HEK293T (cell line): ENCODE measurements at regions not wholly inside any gene's neighbourhood (a gene's known extent, or its start where the extent isn't known, plus 50 kb on each side); places are given as distances from the start of the nearest gene placed in this dataset.

ENCODE experiments used
- CTCF ChIA-PET: fragments of 350-600 bp; formaldehyde crosslinking; extraction: SDS; loops from one replicate; lab custom pipeline; 2021; ENCODE audit warnings: antibody characterized with exemption, inconsistent platforms; lab: Yijun Ruan, JAX
- POLR2A ChIA-PET: fragments of 350-600 bp; formaldehyde crosslinking; extraction: SDS; loops from one replicate; lab custom pipeline; 2020; ENCODE audit warnings: antibody characterized with exemption, inconsistent platforms; lab: Yijun Ruan, JAX
- DNase-seq: peaks from one replicate; pipeline ENCODE4 v3.0.0; 2012; ENCODE audit warnings: mixed read lengths; ENCODE audit errors: extremely low spot score
- ARNT ChIP-seq: fragments of 450-650 bp; IDR thresholded peaks from 2 replicates; pipeline ENCODE4 v1.6.1; 2017; ENCODE audit warnings: mild to moderate bottlenecking
- BHLHE40 ChIP-seq: fragments of 450-650 bp; IDR thresholded peaks from 2 replicates; pipeline ENCODE4 v1.6.1; 2016; ENCODE audit warnings: mild to moderate bottlenecking, moderate library complexity, borderline replicate concordance
- CTBP1 ChIP-seq: fragments of 450-650 bp; IDR thresholded peaks from 2 replicates; pipeline ENCODE4 v1.6.1; 2016; ENCODE audit warnings: borderline replicate concordance
- ELF4 ChIP-seq: fragments of 450-650 bp; IDR thresholded peaks from 2 replicates; pipeline ENCODE4 v1.6.1; 2017; ENCODE audit warnings: antibody characterized with exemption
- FOXA1 ChIP-seq: fragments of 450-650 bp; IDR thresholded peaks from 2 replicates; pipeline ENCODE4 v1.6.1; 2016; ENCODE audit warnings: mild to moderate bottlenecking
- FOXK2 ChIP-seq: fragments of 450-650 bp; IDR thresholded peaks from 2 replicates; pipeline ENCODE4 v1.6.1; 2016; ENCODE audit warnings: mild to moderate bottlenecking
- FOXM1 ChIP-seq: fragments of 450-650 bp; IDR thresholded peaks from 2 replicates; pipeline ENCODE4 v1.6.1; 2017; ENCODE audit warnings: mild to moderate bottlenecking, borderline replicate concordance
- HDGF ChIP-seq: fragments of 450-650 bp; IDR thresholded peaks from 2 replicates; pipeline ENCODE4 v1.6.1; 2017; ENCODE audit warnings: antibody characterized with exemption, borderline replicate concordance
- L3MBTL2 ChIP-seq: fragments of 450-650 bp; conservative IDR thresholded peaks from 2 replicates; pipeline ENCODE4 v1.6.1; 2016; ENCODE audit warnings: mild to moderate bottlenecking
- LEF1 ChIP-seq: fragments of 450-650 bp; IDR thresholded peaks from 2 replicates; pipeline ENCODE4 v1.6.1; 2017; ENCODE audit warnings: mild to moderate bottlenecking, borderline replicate concordance
- NFRKB ChIP-seq: fragments of 450-650 bp; IDR thresholded peaks from 2 replicates; pipeline ENCODE4 v1.6.1; 2016; ENCODE audit warnings: mild to moderate bottlenecking, moderate library complexity
- SP1 ChIP-seq: fragments of 450-650 bp; IDR thresholded peaks from 2 replicates; pipeline ENCODE4 v1.6.1; 2017
- SUZ12 ChIP-seq: fragments of 450-650 bp; IDR thresholded peaks from 2 replicates; pipeline ENCODE4 v1.6.1; 2016; ENCODE audit warnings: mild to moderate bottlenecking
- TARDBP ChIP-seq: fragments of 450-650 bp; IDR thresholded peaks from 2 replicates; pipeline ENCODE4 v1.6.1; 2016
- ZNF384 ChIP-seq: fragments of 450-650 bp; IDR thresholded peaks from 2 replicates; pipeline ENCODE4 v1.6.1; 2016
- TF ChIP-seq, protein P1 (sequence below): fragments of 450-650 bp; IDR thresholded peaks from 2 replicates; pipeline ENCODE4 v1.6.1; 2016

DNA sequence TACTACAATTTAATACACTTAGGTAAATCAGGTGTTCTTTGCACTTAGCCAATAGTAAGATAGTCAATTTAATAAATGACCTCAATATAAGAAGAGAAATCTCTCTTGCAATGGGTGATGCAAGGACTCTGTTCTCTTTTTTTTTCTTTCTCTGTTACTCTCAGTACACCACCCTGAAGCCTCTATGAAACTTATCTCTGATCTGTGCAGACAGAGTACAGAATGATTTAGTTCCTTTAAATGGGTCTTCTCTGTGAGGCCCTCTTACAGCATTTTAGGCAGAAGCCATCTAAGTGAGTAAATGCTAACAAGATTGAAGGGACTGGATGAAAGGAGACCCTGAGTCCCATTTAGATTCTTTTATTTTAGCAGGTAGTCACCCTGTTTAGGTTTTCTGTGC, 312.8 kb downstream of the RFPL4B start:
- no peak for DNase-seq
- TF ChIP-seq, protein P1, sequence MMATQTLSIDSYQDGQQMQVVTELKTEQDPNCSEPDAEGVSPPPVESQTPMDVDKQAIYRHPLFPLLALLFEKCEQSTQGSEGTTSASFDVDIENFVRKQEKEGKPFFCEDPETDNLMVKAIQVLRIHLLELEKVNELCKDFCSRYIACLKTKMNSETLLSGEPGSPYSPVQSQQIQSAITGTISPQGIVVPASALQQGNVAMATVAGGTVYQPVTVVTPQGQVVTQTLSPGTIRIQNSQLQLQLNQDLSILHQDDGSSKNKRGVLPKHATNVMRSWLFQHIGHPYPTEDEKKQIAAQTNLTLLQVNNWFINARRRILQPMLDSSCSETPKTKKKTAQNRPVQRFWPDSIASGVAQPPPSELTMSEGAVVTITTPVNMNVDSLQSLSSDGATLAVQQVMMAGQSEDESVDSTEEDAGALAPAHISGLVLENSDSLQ = no peak
- TF ChIP-seq FOXM1 = no peak
- TF ChIP-seq HDGF = no peak
- no peak for TF ChIP-seq ZNF384
- no peak for TF ChIP-seq CTBP1
- TF ChIP-seq SP1 = no peak
- no peak for TF ChIP-seq LEF1
- TF ChIP-seq TARDBP = no peak
- TF ChIP-seq FOXA1 = no peak
- TF ChIP-seq BHLHE40 = no peak
- no peak for TF ChIP-seq SUZ12
- no peak for TF ChIP-seq ELF4
- TF ChIP-seq FOXK2 = no peak
- TF ChIP-seq L3MBTL2 = no peak
- TF ChIP-seq ARNT = no peak
- no peak for TF ChIP-seq NFRKB
- ChIA-PET CTCF (interaction anchor here (0.6 kb wide), 1 partner anchor 53 kb away, joined by 3 read pairs; no protein-coding TSS in a partner anchor), POLR2A (no interaction called here)

DNA sequence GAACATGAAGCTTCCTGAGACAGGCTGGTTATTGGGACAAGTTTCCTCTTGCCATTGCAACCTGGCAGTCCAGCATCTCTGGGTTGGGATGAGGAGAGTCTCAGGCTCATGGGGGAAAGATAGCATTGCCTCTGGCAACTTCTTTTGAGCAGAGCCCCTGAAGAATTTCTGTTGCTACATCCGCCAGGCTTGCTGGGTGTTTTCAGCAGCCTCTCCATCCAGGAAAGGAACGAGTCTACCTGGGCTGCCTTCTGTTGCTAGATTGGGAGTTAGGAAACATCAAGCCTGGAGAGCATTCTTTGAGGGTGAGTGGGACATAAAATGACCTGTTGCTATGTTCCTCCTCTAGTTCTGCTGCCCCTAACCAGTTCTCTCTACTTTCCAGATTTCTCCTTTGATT, 313.5 kb downstream of the RFPL4B start:
- CTCF ChIA-PET = no interaction called here
- DNase-seq = no peak
- TF ChIP-seq NFRKB (no peak), HDGF (no peak), FOXA1 (no peak), FOXK2 (no peak), SP1 (no peak), CTBP1 (no peak), TARDBP (no peak), BHLHE40 (no peak), FOXM1 (no peak), LEF1 (no peak), ELF4 (no peak), L3MBTL2 (no peak)
- POLR2A ChIA-PET = no interaction called here

DNA sequence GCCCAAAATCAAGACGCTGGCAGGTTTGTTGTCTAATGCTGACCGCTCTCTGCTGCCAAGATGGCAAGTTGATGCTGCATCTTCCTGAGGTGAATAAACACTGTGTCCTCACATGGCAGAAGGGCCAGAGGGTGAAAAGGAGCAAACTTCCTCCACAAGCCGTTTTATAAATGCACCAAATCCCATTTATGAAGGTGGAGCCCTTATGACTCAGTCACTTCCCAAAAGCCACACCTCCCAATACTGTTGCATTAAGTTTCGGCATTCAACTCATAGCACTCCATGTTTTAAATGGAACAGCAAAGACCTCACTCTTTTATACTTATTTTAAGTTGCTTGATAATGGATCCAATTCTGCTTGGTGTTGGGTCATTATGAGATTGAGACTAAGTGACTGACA, 316.6 kb downstream of the RFPL4B start:
- POLR2A ChIA-PET = no interaction called here
- TF ChIP-seq LEF1 (no peak), ARNT (no peak)
- TF ChIP-seq, protein P1 = no peak
- CTCF ChIA-PET = no interaction called here
- no peak for DNase-seq

DNA sequence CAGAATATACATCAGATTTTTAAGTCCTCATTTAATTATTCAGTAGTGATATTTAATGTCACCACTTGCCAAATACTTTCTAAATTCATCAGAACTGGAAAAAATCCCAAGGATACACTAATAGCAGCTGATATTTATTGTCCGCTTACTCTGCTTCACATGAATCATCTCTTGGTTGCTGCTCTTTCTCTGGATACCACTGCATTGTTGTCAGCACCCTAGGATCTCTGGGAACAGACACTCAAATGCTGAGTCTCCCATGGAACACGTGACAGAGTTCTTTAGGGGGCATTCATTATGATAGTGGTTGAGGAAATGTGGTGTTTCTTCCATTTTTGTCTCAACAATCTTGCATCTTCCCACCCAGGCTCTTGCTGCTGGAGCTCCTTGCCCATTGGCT, 318.0 kb downstream of the RFPL4B start:
- POLR2A ChIA-PET = no interaction called here
- no peak for DNase-seq
- no peak for TF ChIP-seq L3MBTL2
- no peak for TF ChIP-seq HDGF
- no peak for TF ChIP-seq CTBP1
- no peak for TF ChIP-seq SUZ12
- no peak for TF ChIP-seq FOXM1
- TF ChIP-seq ARNT = no peak
- TF ChIP-seq BHLHE40 = no peak
- no peak for TF ChIP-seq FOXA1
- TF ChIP-seq NFRKB = no peak
- TF ChIP-seq SP1 = no peak
- no peak for TF ChIP-seq LEF1
- no peak for TF ChIP-seq FOXK2
- CTCF ChIA-PET = no interaction called here

DNA sequence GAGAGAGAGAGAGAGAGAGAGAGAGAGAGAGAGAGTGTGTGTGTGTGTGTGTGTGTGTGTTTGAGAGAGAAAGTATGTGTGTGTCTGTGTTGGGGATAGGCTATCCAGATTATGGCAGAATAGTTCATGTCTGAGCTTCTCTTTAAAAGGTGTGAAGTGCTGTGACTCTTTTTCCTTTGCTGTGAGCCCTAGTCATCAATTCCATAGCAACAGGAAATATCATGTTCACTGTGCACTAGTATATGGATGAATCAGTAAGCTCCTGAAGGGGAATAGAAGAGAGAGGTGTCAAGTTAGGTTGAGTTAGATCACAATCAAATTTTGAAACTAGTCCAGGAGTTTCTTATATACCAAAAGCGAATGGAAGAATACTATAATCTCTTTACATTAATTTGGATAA, 318.7 kb downstream of the RFPL4B start:
- no peak for TF ChIP-seq L3MBTL2
- TF ChIP-seq CTBP1 = no peak
- no peak for TF ChIP-seq SP1
- no peak for TF ChIP-seq FOXK2
- no peak for TF ChIP-seq TARDBP
- no peak for TF ChIP-seq ELF4
- no peak for TF ChIP-seq HDGF
- no peak for TF ChIP-seq LEF1
- TF ChIP-seq BHLHE40 = no peak
- TF ChIP-seq NFRKB = no peak
- TF ChIP-seq FOXA1 = no peak
- no peak for TF ChIP-seq ZNF384
- TF ChIP-seq SUZ12 = no peak
- TF ChIP-seq, protein P1 = no peak
- TF ChIP-seq FOXM1 = no peak
- no peak for TF ChIP-seq ARNT
- no peak for DNase-seq
- ChIA-PET POLR2A (no interaction called here), CTCF (interaction anchor here (0.6 kb wide), 1 partner anchor 47 kb away, joined by 3 read pairs; no protein-coding TSS in a partner anchor)

DNA sequence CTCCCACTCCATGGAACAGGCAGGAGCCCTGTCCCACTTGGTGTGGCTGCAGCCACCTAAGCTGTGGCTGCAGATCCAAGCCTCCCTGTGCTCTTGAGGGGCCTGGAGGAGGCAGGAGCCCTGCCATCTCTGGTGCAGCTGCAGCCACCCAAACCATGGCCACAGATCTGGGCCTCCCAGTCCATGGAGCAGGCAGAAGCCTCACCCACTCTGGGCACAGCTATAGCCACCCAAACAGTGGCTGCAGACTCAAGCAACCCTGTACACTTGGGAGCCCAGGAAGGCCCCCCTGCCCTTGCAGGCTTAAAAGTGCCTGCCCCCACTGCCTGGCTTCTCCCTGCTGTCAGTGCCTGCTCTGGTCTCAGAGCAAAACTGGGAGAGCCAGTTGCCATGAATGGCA, 320.3 kb downstream of the RFPL4B start:
- TF ChIP-seq L3MBTL2 (no peak), SP1 (no peak), NFRKB (no peak), LEF1 (no peak), SUZ12 (no peak), FOXK2 (no peak), FOXA1 (no peak), TARDBP (no peak), FOXM1 (no peak)
- TF ChIP-seq, protein P1 = no peak
- ChIA-PET CTCF (no interaction called here), POLR2A (no interaction called here)
- no peak for DNase-seq
